ENCODE measurements at regions not wholly inside any gene's neighbourhood (a gene's known extent, or its start where the extent isn't known, plus 50 kb on each side); places are given as distances from the start of the nearest gene placed in this dataset.

DNA sequence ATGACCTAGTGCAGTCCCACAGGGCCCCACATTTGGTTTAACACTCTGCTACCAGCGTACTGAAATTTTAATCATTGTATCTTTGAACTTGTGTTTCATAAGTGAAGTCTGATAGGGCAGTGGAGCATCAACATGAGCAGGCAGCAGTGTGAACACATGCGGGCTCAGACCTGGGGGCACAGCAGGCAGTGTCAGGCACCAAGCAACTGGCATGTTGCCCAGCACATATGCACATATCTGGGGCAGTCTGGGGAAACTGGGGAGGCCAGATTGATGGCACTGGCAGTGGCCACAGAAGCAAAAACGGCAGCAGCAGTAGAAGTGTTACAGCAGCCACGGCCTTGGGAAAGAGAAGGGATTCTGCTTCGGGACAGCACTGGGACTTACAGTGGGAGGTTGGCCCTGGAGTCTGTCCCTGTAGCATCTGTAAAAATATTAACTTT, 353.9 kb upstream of the KCNMB2 start:
- Histone ChIP-seq H3K27me3 (ENCODE audit: insufficient read depth, low read length, poor library complexity, severe bottlenecking) (no peaks in the 10 kb centered on the region), H2AFZ (ENCODE audit: low read length) (peak overlapping the region; percentile 26), H3K9me3 (ENCODE audit: insufficient read depth, low read depth, low read length) (no peaks in the 10 kb centered on the region), H4K20me1 (ENCODE audit: insufficient read depth, low read length, poor library complexity, severe bottlenecking) (no peaks in the 10 kb centered on the region), H3K4me3 (ENCODE audit: low read length, poor library complexity, severe bottlenecking) (no peak overlapping the region), H3K4me1 (ENCODE audit: insufficient read depth, low read length, poor library complexity, severe bottlenecking) (no peaks in the 10 kb centered on the region), H3F3A (ENCODE audit: low read depth) (no peaks in the 10 kb centered on the region), H3K9ac (ENCODE audit: low read depth, low read length, poor library complexity, severe bottlenecking) (no peak overlapping the region), H3K4me2 (ENCODE audit: low read depth, low read length, poor library complexity, severe bottlenecking) (no peak overlapping the region), H3K9me2 (replicated peaks; ENCODE audit: low read depth, low read length) (no peaks in the 10 kb centered on the region), H3K79me2 (ENCODE audit: insufficient read depth, low read length) (no peaks in the 10 kb centered on the region), H3K36me3 (ENCODE audit: insufficient read depth, low read length) (no peaks in the 10 kb centered on the region)
- no peak for TF ChIP-seq CTCF (conservative IDR thresholded peaks at IDR 0.05; ENCODE audit: low read length)
- no peak for TF ChIP-seq EZH2phosphoT487 (IDR thresholded peaks at IDR 0.05; ENCODE audit: borderline replicate concordance)

DNA sequence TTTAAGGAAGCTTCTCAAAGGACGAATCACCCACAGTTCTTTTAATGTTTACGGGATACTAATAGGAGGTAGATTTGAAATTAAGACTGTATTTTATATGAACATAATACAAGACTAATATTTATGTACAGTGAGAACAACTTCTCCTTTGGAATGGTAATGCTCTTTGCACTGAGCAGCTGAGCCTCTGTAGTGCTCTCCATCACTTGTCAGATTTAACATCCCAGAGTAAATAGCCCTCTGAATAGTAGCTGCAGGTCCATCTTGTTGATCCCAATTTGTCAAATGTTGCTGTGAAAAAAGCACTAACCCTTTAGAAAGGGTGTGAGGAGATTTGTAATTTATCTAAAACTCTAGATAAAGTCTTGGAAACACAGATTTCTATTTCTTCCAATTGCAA, 351.4 kb upstream of the KCNMB2 start:
- Histone ChIP-seq H3K9me3 (ENCODE audit: insufficient read depth, low read depth, low read length) (no peaks in the 10 kb centered on the region), H3K4me3 (ENCODE audit: low read length, poor library complexity, severe bottlenecking) (no peak overlapping the region), H3K79me2 (ENCODE audit: insufficient read depth, low read length) (no peaks in the 10 kb centered on the region), H4K20me1 (ENCODE audit: insufficient read depth, low read length, poor library complexity, severe bottlenecking) (no peaks in the 10 kb centered on the region), H3K9ac (ENCODE audit: low read depth, low read length, poor library complexity, severe bottlenecking) (no peak overlapping the region), H3K27me3 (ENCODE audit: insufficient read depth, low read length, poor library complexity, severe bottlenecking) (no peaks in the 10 kb centered on the region), H3F3A (ENCODE audit: low read depth) (no peaks in the 10 kb centered on the region), H2AFZ (ENCODE audit: low read length) (no peak overlapping the region), H3K9me2 (replicated peaks; ENCODE audit: low read depth, low read length) (no peaks in the 10 kb centered on the region), H3K36me3 (ENCODE audit: insufficient read depth, low read length) (no peaks in the 10 kb centered on the region), H3K4me1 (ENCODE audit: insufficient read depth, low read length, poor library complexity, severe bottlenecking) (peaks cover 4% of the 10 kb centered on the region), H3K4me2 (ENCODE audit: low read depth, low read length, poor library complexity, severe bottlenecking) (no peak overlapping the region)
- no peak for TF ChIP-seq CTCF (conservative IDR thresholded peaks at IDR 0.05; ENCODE audit: low read length)
- TF ChIP-seq EZH2phosphoT487 (IDR thresholded peaks at IDR 0.05; ENCODE audit: borderline replicate concordance) = no peak

DNA sequence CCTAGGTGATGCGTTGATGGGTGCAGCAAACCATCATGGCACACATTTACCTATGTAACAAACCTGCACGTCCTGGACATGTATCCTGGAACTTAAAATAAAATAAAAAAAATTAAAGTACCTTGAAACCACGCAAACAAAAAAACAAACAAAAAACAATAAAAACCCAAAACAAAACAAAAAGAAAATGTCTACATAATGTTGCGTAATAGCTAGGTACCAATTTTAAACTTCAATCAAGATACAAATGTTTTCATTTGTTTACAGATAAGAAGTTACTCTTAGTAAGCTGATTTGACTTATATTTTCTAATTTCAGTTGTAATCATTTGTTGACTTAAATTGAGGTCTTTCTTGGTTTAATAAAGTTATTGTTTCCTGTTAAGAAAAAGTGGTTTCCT, 349.6 kb upstream of the KCNMB2 start:
- no peaks in the 10 kb centered on the region for H3F3A ChIP-seq (ENCODE audit: low read depth)
- no peaks in the 10 kb centered on the region for H4K20me1 ChIP-seq (ENCODE audit: insufficient read depth, low read length, poor library complexity, severe bottlenecking)
- H3K4me2 ChIP-seq (ENCODE audit: low read depth, low read length, poor library complexity, severe bottlenecking) = no peak overlapping the region
- H3K9me2 ChIP-seq (replicated peaks; ENCODE audit: low read depth, low read length) = no peaks in the 10 kb centered on the region
- no peaks in the 10 kb centered on the region for H3K27me3 ChIP-seq (ENCODE audit: insufficient read depth, low read length, poor library complexity, severe bottlenecking)
- no peak overlapping the region for H3K4me3 ChIP-seq (ENCODE audit: low read length, poor library complexity, severe bottlenecking)
- no peaks in the 10 kb centered on the region for H3K36me3 ChIP-seq (ENCODE audit: insufficient read depth, low read length)
- H3K4me1 ChIP-seq (ENCODE audit: insufficient read depth, low read length, poor library complexity, severe bottlenecking) = peaks cover 4% of the 10 kb centered on the region
- H3K79me2 ChIP-seq (ENCODE audit: insufficient read depth, low read length) = no peaks in the 10 kb centered on the region
- no peak for TF ChIP-seq CTCF (conservative IDR thresholded peaks at IDR 0.05; ENCODE audit: low read length)
- no peak for TF ChIP-seq EZH2phosphoT487 (IDR thresholded peaks at IDR 0.05; ENCODE audit: borderline replicate concordance)
- H3K9ac ChIP-seq (ENCODE audit: low read depth, low read length, poor library complexity, severe bottlenecking) = no peak overlapping the region
- no peak overlapping the region for H2AFZ ChIP-seq (ENCODE audit: low read length)
- H3K9me3 ChIP-seq (ENCODE audit: insufficient read depth, low read depth, low read length) = no peaks in the 10 kb centered on the region

Data from Loucy (cell line).